Fibroblast of lung (primary cell): ENCODE measurements at regions not wholly inside any gene's neighbourhood (a gene's known extent, or its start where the extent isn't known, plus 50 kb on each side); places are given as distances from the start of the nearest gene placed in this dataset.

ENCODE experiments used
- DNase-seq, 2 donors: peaks; one replicate each; pipeline versions ENCODE4 v3.0.0 to v3.0.0-alpha.2; 2010; ENCODE audit warnings: low read depth in 2 of 2
- H2AFZ ChIP-seq: 2 replicates; pipeline ENCODE4 v1.5.1; 2012; ENCODE audit warnings: low read length, control low read depth, inconsistent platforms
- H3K27ac ChIP-seq: 2 replicates; pipeline ENCODE4 v1.5.1; 2011; ENCODE audit warnings: low read length, control low read depth; ENCODE audit not compliant: insufficient read depth
- H3K27me3 ChIP-seq: 2 replicates; pipeline ENCODE4 v1.5.1; 2011; ENCODE audit warnings: mild to moderate bottlenecking, low read length; ENCODE audit not compliant: control insufficient read depth, insufficient read depth
- H3K36me3 ChIP-seq: 2 replicates; pipeline ENCODE4 v1.5.1; 2011; ENCODE audit warnings: low read length; ENCODE audit not compliant: control insufficient read depth, insufficient read depth
- H3K4me1 ChIP-seq: 2 replicates; pipeline ENCODE4 v1.5.1; 2011; ENCODE audit warnings: low read length; ENCODE audit not compliant: control insufficient read depth, insufficient read depth; ENCODE audit errors: extremely low read depth
- H3K4me2 ChIP-seq: 2 replicates; pipeline ENCODE4 v1.5.1; 2011; ENCODE audit warnings: low read length, control low read depth; ENCODE audit not compliant: insufficient read depth; ENCODE audit errors: extremely low read depth
- H3K4me3 ChIP-seq, 4 experiments: fragments of 200-600 bp in 1 of 4; sonication (generic) in 1 of 4; replicated peaks in 1 of 4; 2 replicates each; pipeline ENCODE4 v1.5.1; 2011 to 2016; ENCODE audit warnings: low read length in 4 of 4, low read depth in 3 of 4, mild to moderate bottlenecking in 3 of 4, control low read depth in 2 of 4, inconsistent platforms in 1 of 4, mixed read lengths in 1 of 4; ENCODE audit not compliant: insufficient read depth in 1 of 4; ENCODE audit errors: control extremely low read depth in 1 of 4
- H3K79me2 ChIP-seq: 2 replicates; pipeline ENCODE4 v1.5.1; 2012; ENCODE audit warnings: mild to moderate bottlenecking, low read length, inconsistent platforms; ENCODE audit not compliant: control insufficient read depth, insufficient read depth
- H3K9ac ChIP-seq: 2 replicates; pipeline ENCODE4 v1.5.1; 2011; ENCODE audit warnings: mild to moderate bottlenecking, low read length, control low read depth; ENCODE audit not compliant: insufficient read depth
- H3K9me3 ChIP-seq: 2 replicates; pipeline ENCODE4 v1.5.1; 2012; ENCODE audit warnings: low read depth, low read length; ENCODE audit not compliant: control insufficient read depth, insufficient read depth
- H4K20me1 ChIP-seq: 2 replicates; pipeline ENCODE4 v1.5.1; 2011; ENCODE audit warnings: low read length; ENCODE audit not compliant: control insufficient read depth, insufficient read depth; ENCODE audit errors: extremely low read depth
- EZH2 ChIP-seq: IDR thresholded peaks from 2 replicates; pipeline ENCODE4 v1.5.1; 2012; ENCODE audit warnings: low read length, control low read depth, mild to moderate bottlenecking; ENCODE audit errors: missing control alignments
- TF ChIP-seq, protein P1 (sequence below), 2 donors: IDR thresholded peaks in 1 of 2; conservative IDR thresholded peaks in 1 of 2; 1 replicate in 1 of 2; 2 replicates in 1 of 2; pipeline ENCODE4 v1.5.1; 2011 to 2012; ENCODE audit warnings: low read length in 2 of 2, control low read depth in 1 of 2, inconsistent platforms in 1 of 2, low read depth in 1 of 2, mild to moderate bottlenecking in 1 of 2

DNA sequence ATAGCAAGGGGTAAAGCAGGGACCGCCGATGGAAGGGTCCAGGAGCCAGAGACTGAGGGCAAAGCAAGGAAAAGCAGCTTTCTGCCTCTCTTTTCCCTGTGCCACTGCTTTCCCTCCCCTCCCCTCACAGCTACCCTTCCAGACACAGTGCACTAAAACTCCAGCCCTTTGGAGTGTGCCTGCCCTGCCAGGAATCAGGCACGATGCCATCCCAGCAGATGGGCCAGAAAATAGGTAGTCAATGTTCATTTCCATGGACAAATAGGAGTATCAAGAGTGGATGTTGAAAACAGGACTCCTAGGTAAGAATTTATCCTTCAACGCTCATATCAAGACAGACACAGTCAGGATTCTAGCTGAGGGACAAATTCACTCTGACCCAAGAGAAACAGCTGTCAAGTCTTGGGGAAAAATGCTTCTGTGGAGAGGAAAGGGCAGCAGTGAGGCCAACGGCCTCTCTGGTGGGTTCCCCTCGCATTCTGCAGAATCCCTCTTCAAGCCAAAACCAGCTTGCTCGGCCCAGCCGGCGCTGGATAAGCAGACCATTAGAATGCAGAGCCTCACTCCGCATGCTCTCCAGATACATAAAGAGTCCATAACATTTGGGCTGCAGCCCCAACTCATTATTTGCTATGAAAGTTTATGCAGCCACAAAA lies 138.0 kb downstream of the CAAP1 start:
- H3K4me2 ChIP-seq = no peak overlapping the region
- DNase-seq = no peak
- H3K79me2 ChIP-seq = no peaks in the 10 kb centered on the region
- no peaks in the 10 kb centered on the region for H4K20me1 ChIP-seq
- no peak overlapping the region for H2AFZ ChIP-seq
- H3K36me3 ChIP-seq = no peaks in the 10 kb centered on the region
- H3K4me1 ChIP-seq = no peaks in the 10 kb centered on the region
- H3K4me3 ChIP-seq = no peak overlapping the region
- H3K9me3 ChIP-seq = no peaks in the 10 kb centered on the region
- H3K27ac ChIP-seq = no peak overlapping the region
- H3K27me3 ChIP-seq = no peaks in the 10 kb centered on the region
- H3K9ac ChIP-seq = no peak overlapping the region
- no peak for TF ChIP-seq EZH2
- TF ChIP-seq, protein P1, sequence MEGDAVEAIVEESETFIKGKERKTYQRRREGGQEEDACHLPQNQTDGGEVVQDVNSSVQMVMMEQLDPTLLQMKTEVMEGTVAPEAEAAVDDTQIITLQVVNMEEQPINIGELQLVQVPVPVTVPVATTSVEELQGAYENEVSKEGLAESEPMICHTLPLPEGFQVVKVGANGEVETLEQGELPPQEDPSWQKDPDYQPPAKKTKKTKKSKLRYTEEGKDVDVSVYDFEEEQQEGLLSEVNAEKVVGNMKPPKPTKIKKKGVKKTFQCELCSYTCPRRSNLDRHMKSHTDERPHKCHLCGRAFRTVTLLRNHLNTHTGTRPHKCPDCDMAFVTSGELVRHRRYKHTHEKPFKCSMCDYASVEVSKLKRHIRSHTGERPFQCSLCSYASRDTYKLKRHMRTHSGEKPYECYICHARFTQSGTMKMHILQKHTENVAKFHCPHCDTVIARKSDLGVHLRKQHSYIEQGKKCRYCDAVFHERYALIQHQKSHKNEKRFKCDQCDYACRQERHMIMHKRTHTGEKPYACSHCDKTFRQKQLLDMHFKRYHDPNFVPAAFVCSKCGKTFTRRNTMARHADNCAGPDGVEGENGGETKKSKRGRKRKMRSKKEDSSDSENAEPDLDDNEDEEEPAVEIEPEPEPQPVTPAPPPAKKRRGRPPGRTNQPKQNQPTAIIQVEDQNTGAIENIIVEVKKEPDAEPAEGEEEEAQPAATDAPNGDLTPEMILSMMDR (conservative IDR thresholded peaks at IDR 0.05 in 1 of 2, IDR thresholded peaks at IDR 0.05 in 1 of 2; ENCODE audit: low read depth in 1 of 2, low read length in 2 of 2) = no peak

- Histone ChIP-seq H3K27me3 (no peaks in the 10 kb centered on the region), H3K4me3 (no peak overlapping the region), H2AFZ (no peak overlapping the region), H3K4me2 (no peak overlapping the region), H4K20me1 (no peaks in the 10 kb centered on the region), H3K79me2 (no peaks in the 10 kb centered on the region), H3K36me3 (no peaks in the 10 kb centered on the region), H3K4me1 (no peaks in the 10 kb centered on the region), H3K9ac (no peak overlapping the region), H3K9me3 (no peaks in the 10 kb centered on the region), H3K27ac (no peak overlapping the region)
- no peak for TF ChIP-seq EZH2
- TF ChIP-seq, protein P1 (conservative IDR thresholded peaks at IDR 0.05 in 1 of 2, IDR thresholded peaks at IDR 0.05 in 1 of 2; ENCODE audit: low read depth in 1 of 2, low read length in 2 of 2) = no peak
- no peak for DNase-seq
Measured at GRCh38 chr9:26753971-26754370, 138.6 kb downstream of the CAAP1 start.

GRCh38 chr9:26750162-26750561 lies 142.4 kb downstream of the CAAP1 start:
- Histone ChIP-seq H2AFZ (no peak overlapping the region), H3K27me3 (no peaks in the 10 kb centered on the region), H3K36me3 (no peaks in the 10 kb centered on the region), H3K9me3 (no peaks in the 10 kb centered on the region), H3K4me2 (no peak overlapping the region), H3K9ac (no peak overlapping the region), H3K4me3 (no peak overlapping the region), H3K79me2 (no peaks in the 10 kb centered on the region), H3K4me1 (no peaks in the 10 kb centered on the region), H3K27ac (no peak overlapping the region), H4K20me1 (no peaks in the 10 kb centered on the region)
- DNase-seq = no peak
- TF ChIP-seq, protein P1 (conservative IDR thresholded peaks at IDR 0.05 in 1 of 2, IDR thresholded peaks at IDR 0.05 in 1 of 2; ENCODE audit: low read depth in 1 of 2, low read length in 2 of 2) = no peak
- TF ChIP-seq EZH2 = no peak
